K562 (cell line): ENCODE measurements at regions not wholly inside any gene's neighbourhood (a gene's known extent, or its start where the extent isn't known, plus 50 kb on each side); places are given as distances from the start of the nearest gene placed in this dataset.

Experiments used
- ATAC-seq: fragments of 200-7000 bp; cut with Tn5 transposase; 3 replicates; pipeline ENCODE4 v1.9.1; 2020; ENCODE audit warnings: moderate library complexity
- BruUV-seq: library from RNA; stranded (reverse); fragments of 400-500 nt; replicated peaks from 2 replicates; lab custom pipeline; 2021; lab: Mats Ljungman, UMichigan
- CTCF ChIA-PET: fragments of 300-600 bp; formaldehyde crosslinking; extraction: SDS; loops from one replicate; lab custom pipeline; 2021; ENCODE audit warnings: low intra/inter-chr PET ratio; lab: Yijun Ruan, JAX
- POLR2A ChIA-PET: fragments of 300-600, 350-650 bp; sonication (Branson Sonifier 250); formaldehyde crosslinking; extraction: SDS; loops from one replicate; lab custom pipeline; 2021; ENCODE audit warnings: antibody characterized with exemption, inconsistent platforms; lab: Yijun Ruan, JAX
- DNase-seq, 4 experiments: peaks; one replicate each; pipeline versions ENCODE4 v3.0.0 to v3.0.0-alpha.2; 2011 to 2018; ENCODE audit warnings: low spot score in 3 of 4, mixed read lengths in 3 of 4; ENCODE audit errors: extremely low read depth in 1 of 4
- FAIRE-seq: peaks from 2 replicates; lab custom pipeline; 2011; peaks lifted over from hg19 to GRCh38; lab: Jason Lieb, UNC
- H2AFZ ChIP-seq: 2 replicates; pipeline ENCODE4 v1.6.0; 2011; ENCODE audit warnings: low read depth, low read length, control low read depth, inconsistent platforms
- H3K27ac ChIP-seq: fragments of 200-600 bp; 3 replicates; pipeline ENCODE4 v1.8.0; 2011; ENCODE audit warnings: low read depth, mild to moderate bottlenecking, control low read depth, inconsistent platforms, low read length, moderate library complexity, mixed read lengths; ENCODE audit errors: extremely low read depth
- H3K27me3 ChIP-seq, 2 experiments: fragments of 300-600 bp in 1 of 2; 2 replicates in 1 of 2; 3 replicates in 1 of 2; pipeline versions ENCODE4 v1.6.0 to v1.8.0; 2011; ENCODE audit warnings: inconsistent platforms in 2 of 2, low read length in 2 of 2, mild to moderate bottlenecking in 1 of 2, mixed read lengths in 1 of 2, moderate library complexity in 1 of 2; ENCODE audit not compliant: control insufficient read depth in 2 of 2, insufficient read depth in 2 of 2
- H3K36me3 ChIP-seq: fragments of 300-600 bp; 3 replicates; pipeline ENCODE4 v1.8.0; 2011; ENCODE audit warnings: mild to moderate bottlenecking, low read length, inconsistent platforms; ENCODE audit not compliant: control insufficient read depth, insufficient read depth
- H3K4me1 ChIP-seq, 2 experiments: fragments of 200-600 bp in 1 of 2; replicated peaks in 1 of 2; 2 replicates in 1 of 2; 3 replicates in 1 of 2; pipeline versions ENCODE4 v1.5.1 to v1.8.0; 2011; ENCODE audit warnings: inconsistent platforms in 2 of 2, low read length in 2 of 2, mild to moderate bottlenecking in 1 of 2, mixed read lengths in 1 of 2, moderate library complexity in 1 of 2; ENCODE audit not compliant: control insufficient read depth in 2 of 2, insufficient read depth in 2 of 2
- H3K4me2 ChIP-seq: 2 replicates; pipeline ENCODE4 v1.6.1; 2011; ENCODE audit warnings: low read length, control low read depth, inconsistent platforms, mixed read lengths; ENCODE audit not compliant: insufficient read depth
- H3K4me3 ChIP-seq: fragments of 200-600 bp; sonication (generic), shearing (Covaris generic); 2 replicates; pipeline ENCODE4 v1.5.1; 2016; ENCODE audit warnings: control low read depth, inconsistent platforms
- H3K79me2 ChIP-seq: fragments of 200-600 bp; 3 replicates; pipeline ENCODE4 v1.8.0; 2011; ENCODE audit warnings: low read length, inconsistent platforms; ENCODE audit not compliant: control insufficient read depth, insufficient read depth
- H3K9ac ChIP-seq, 2 experiments: 2 replicates each; pipeline versions ENCODE4 v1.6.0 to v1.6.1; 2011; ENCODE audit warnings: low read depth in 2 of 2, low read length in 2 of 2, control low read depth in 1 of 2, inconsistent platforms in 1 of 2, mild to moderate bottlenecking in 1 of 2, mixed read lengths in 1 of 2; ENCODE audit not compliant: insufficient read depth in 1 of 2
- H3K9me1 ChIP-seq: one replicate; pipeline ENCODE4 v1.6.0; 2011; ENCODE audit warnings: inconsistent platforms, mild to moderate bottlenecking, low read length, moderate library complexity; ENCODE audit not compliant: control insufficient read depth, insufficient read depth
- H3K9me3 ChIP-seq: replicated peaks from 2 replicates; pipeline ENCODE4 v1.5.1; 2011; ENCODE audit warnings: low read depth, low read length, inconsistent platforms; ENCODE audit not compliant: control insufficient read depth, insufficient read depth
- H4K20me1 ChIP-seq: replicated peaks from 2 replicates; pipeline ENCODE4 v1.6.1; 2011; ENCODE audit warnings: low read length, inconsistent platforms, mixed read lengths; ENCODE audit not compliant: control insufficient read depth, insufficient read depth
- CTBP1 ChIP-seq: fragments of 450-650 bp; IDR thresholded peaks from 2 replicates; pipeline ENCODE4 v1.6.1; 2016; ENCODE audit warnings: borderline replicate concordance
- ETS2 ChIP-seq: IDR thresholded peaks from 2 replicates; pipeline ENCODE4 v1.6.1; 2016; ENCODE audit warnings: borderline replicate concordance, missing genetic modification characterization, mild to moderate bottlenecking, moderate library complexity, missing compliant biosample characterization; ENCODE audit not compliant: poor library complexity, severe bottlenecking
- FOXK2 ChIP-seq, 2 experiments: fragments of 450-650 bp; IDR thresholded peaks in 1 of 2; conservative IDR thresholded peaks in 1 of 2; 2 replicates each; pipeline ENCODE4 v1.6.1; 2016; ENCODE audit warnings: low read depth in 2 of 2, mild to moderate bottlenecking in 1 of 2
- GATAD2A ChIP-seq: fragments of 450-650 bp; IDR thresholded peaks from 2 replicates; pipeline ENCODE4 v1.6.1; 2017
- GATAD2B ChIP-seq: fragments of 450-650 bp; IDR thresholded peaks from 2 replicates; pipeline ENCODE4 v1.6.1; 2017; ENCODE audit warnings: mild to moderate bottlenecking, borderline replicate concordance
- KDM4B ChIP-seq, 2 experiments: fragments of 450-650 bp in 1 of 2; sonication (generic) in 1 of 2; IDR thresholded peaks; 2 replicates each; pipeline ENCODE4 v1.6.1; 2016 to 2017; ENCODE audit warnings: borderline replicate concordance in 2 of 2, antibody characterized with exemption in 1 of 2, low read depth in 1 of 2, mild to moderate bottlenecking in 1 of 2
- MAFF ChIP-seq: IDR thresholded peaks from 2 replicates; pipeline ENCODE4 v1.6.1; 2012; ENCODE audit warnings: low read length, improper control_type of control experiment
- POLR2B ChIP-seq: fragments of 450-650 bp; IDR thresholded peaks from 2 replicates; pipeline ENCODE4 v1.6.1; 2018; ENCODE audit warnings: low read depth; ENCODE audit not compliant: partially characterized antibody
- PRMT5 ChIP-seq: sonication (generic); formaldehyde crosslinking; IDR thresholded peaks from 2 replicates; pipeline ENCODE4 v1.5.0; 2020; ENCODE audit warnings: missing genetic modification reagents
- RBM39 ChIP-seq: fragments of 200-400 bp; formaldehyde crosslinking; optimal IDR thresholded peaks from 2 replicates; pipeline ENCODE3; 2018; ENCODE audit warnings: low read depth, low read length
- TCF7 ChIP-seq: sonication (generic); IDR thresholded peaks from 2 replicates; pipeline ENCODE4 v1.6.1; 2016; ENCODE audit warnings: antibody characterized with exemption, borderline replicate concordance
- THAP7 ChIP-seq: fragments of 250-450 bp; sonication (Bioruptor Pico); IDR thresholded peaks from 2 replicates; pipeline ENCODE4 v1.5.0; 2021
- ZBTB5 ChIP-seq: fragments of 450-650 bp; IDR thresholded peaks from 2 replicates; pipeline ENCODE4 v1.6.1; 2017; ENCODE audit warnings: antibody characterized with exemption
- ZKSCAN3 ChIP-seq: fragments of 250-450 bp; sonication (Bioruptor Pico); IDR thresholded peaks from 2 replicates; pipeline ENCODE4 v1.4.0; 2020
- ZNF431 ChIP-seq: sonication (generic); formaldehyde crosslinking; IDR thresholded peaks from 2 replicates; pipeline ENCODE4 v1.8.0; 2022; ENCODE audit warnings: mild to moderate bottlenecking, missing genetic modification reagents
- ZNF518B ChIP-seq: fragments of 250-450 bp; sonication (Bioruptor Pico); IDR thresholded peaks from 2 replicates; pipeline ENCODE4 v1.5.0; 2021; ENCODE audit warnings: mild to moderate bottlenecking, moderate library complexity
- in situ Hi-C: fragments of 300-500 bp; cut with MboI; formaldehyde crosslinking; loops from 4 replicates; pipeline ENCODE4 v1.15.0; 2018; ENCODE audit warnings: inconsistent platforms, mixed read lengths
- intact Hi-C: fragments of 100-400 bp; cut with micrococcal nuclease; formaldehyde crosslinking; loops from 2 replicates; pipeline ENCODE4 v1.14.2; 2022

GRCh38 chrX:112247714-112248113 is 165.1 kb upstream of the TRPC5 start (continued):
- TF ChIP-seq ZBTB5 = no peak

GRCh38 chrX:112235547-112235946 is 153.0 kb upstream of the TRPC5 start:
- FAIRE-seq = no peak

More at GRCh38 chrX:112235547-112235946, 153.0 kb upstream of the TRPC5 start:
- no peak for TF ChIP-seq TCF7
- no peak for TF ChIP-seq ZNF431
- TF ChIP-seq THAP7 (CRISPR knock-in tag) = no peak
- no peak for TF ChIP-seq PRMT5 (CRISPR knock-in tag)
- no peak for TF ChIP-seq FOXK2 (conservative IDR thresholded peaks at IDR 0.05 in 1 of 2, IDR thresholded peaks at IDR 0.05 in 1 of 2; ENCODE audit: low read depth in 2 of 2)
- TF ChIP-seq ZNF518B (CRISPR knock-in tag) = no peak
- no peak for TF ChIP-seq MAFF
- no peak for TF ChIP-seq POLR2B
- no peak for TF ChIP-seq RBM39
- TF ChIP-seq CTBP1 = no peak
- TF ChIP-seq GATAD2B = no peak
- no peak for TF ChIP-seq ETS2 (tag)
- TF ChIP-seq GATAD2A = no peak
- TF ChIP-seq KDM4B (IDR thresholded peaks at IDR 0.05; ENCODE audit: borderline replicate concordance in 2 of 2, low read depth in 1 of 2) = no peak
- TF ChIP-seq ZKSCAN3 (CRISPR knock-in tag) = no peak
- Histone ChIP-seq H3K79me2 (no peaks in the 10 kb centered on the region), H3K4me1 (no peaks in the 10 kb centered on the region), H3K9me3 (no peaks in the 10 kb centered on the region), H3K4me3 (no peak overlapping the region), H3K36me3 (no peaks in the 10 kb centered on the region), H3K27me3 (no peaks in the 10 kb centered on the region), H4K20me1 (no peaks in the 10 kb centered on the region), H3K27ac (no peak overlapping the region), H3K9ac (no peak overlapping the region), H3K4me2 (no peak overlapping the region), H3K9me1 (no peaks in the 10 kb centered on the region), H2AFZ (no peak overlapping the region)
- POLR2A ChIA-PET = interaction anchor here (0.6 kb wide), 1 partner anchor 1569 kb away, joined by 3 read pairs; no protein-coding TSS in a partner anchor
- ATAC-seq (no peak), DNase-seq (no peak)
- CTCF ChIA-PET = no interaction called here
- no TSS peak for BruUV-seq
- in situ Hi-C loops = no loop called here
- intact Hi-C loops = no loop called here
